ENCODE measurements at regions not wholly inside any gene's neighbourhood (a gene's known extent, or its start where the extent isn't known, plus 50 kb on each side); places are given as distances from the start of the nearest gene placed in this dataset.

DNA sequence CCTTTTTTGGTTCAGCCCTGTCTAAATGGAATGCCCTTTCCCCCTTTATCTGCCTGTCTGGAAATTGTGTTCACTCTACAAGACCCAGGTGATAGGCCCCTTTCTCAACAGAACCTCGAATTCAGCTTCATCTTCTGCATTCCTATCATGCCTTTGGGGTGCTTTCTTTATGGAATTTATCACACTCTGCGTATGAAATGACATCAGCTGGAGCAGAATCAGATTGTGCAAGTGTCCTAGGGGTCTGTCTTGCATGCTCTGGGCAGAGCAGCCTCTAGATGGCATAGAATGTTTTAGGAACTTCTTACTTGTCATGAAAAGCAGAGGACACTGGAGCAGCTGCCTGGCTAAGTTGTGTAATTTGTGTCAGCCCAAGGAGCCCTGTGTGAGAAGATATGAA is 84.9 kb downstream of the ISL1 start:
- Histone ChIP-seq H3K9me2 (no peaks in the 10 kb centered on the region), H3K36me3 (replicated peaks in 1 of 2; ENCODE audit: control insufficient read depth in 1 of 2, insufficient read depth in 2 of 2, low read length in 1 of 2) (no peaks in the 10 kb centered on the region), H3K4me2 (no peak overlapping the region), H3K4me1 (ENCODE audit: control insufficient read depth in 1 of 2, insufficient read depth in 2 of 2, low read depth in 1 of 2, low read length in 1 of 2) (peaks cover 0 to 48% of the 10 kb centered on the region in 2 experiments; a peak in 2 of 4 replicates), H3K79me2 (ENCODE audit: insufficient read depth) (no peaks in the 10 kb centered on the region), H3K4me3 (ENCODE audit: low read depth in 2 of 2, low read length in 1 of 2) (peak overlapping the region in 1 of 2 experiments; percentile 41; a peak in 1 of 4 replicates), H3F3A (replicated peaks; ENCODE audit: insufficient read depth) (peaks cover 23% of the 10 kb centered on the region), H2AFZ (ENCODE audit: low read depth) (peak overlapping the region; percentile 24; the same call in 1 of the 2 replicates), H3K9me3 (no peaks in the 10 kb centered on the region), H3K27me3 (ENCODE audit: insufficient read depth) (no peaks in the 10 kb centered on the region), H3K9ac (no peak overlapping the region), H3K27ac (ENCODE audit: low read depth in 2 of 2, low read length in 1 of 2) (peak overlapping the region in 1 of 2 experiments; percentile 99; a peak in 2 of 4 replicates), H4K20me1 (ENCODE audit: insufficient read depth) (no peaks in the 10 kb centered on the region)
- WGBS (ENCODE audit: low lambda C conversion rate), result 15% methylated on average over 2 of the region's 2 CpGs
- DNase-seq, result no peak
- POLR2A ChIA-PET, result interaction anchor here (0.9 to 3.5 kb wide), 6 partner anchors 80 to 504 kb away, joined by 3 to 22 read pairs (median 6); partner anchors contain the start of gene ISL1
- CTCF ChIA-PET, result interaction anchor here (0.7 to 2.4 kb wide), 17 partner anchors 9 to 527 kb away, joined by 3 to 14 read pairs (median 4); no protein-coding TSS in a partner anchor
- TF ChIP-seq, protein P1, sequence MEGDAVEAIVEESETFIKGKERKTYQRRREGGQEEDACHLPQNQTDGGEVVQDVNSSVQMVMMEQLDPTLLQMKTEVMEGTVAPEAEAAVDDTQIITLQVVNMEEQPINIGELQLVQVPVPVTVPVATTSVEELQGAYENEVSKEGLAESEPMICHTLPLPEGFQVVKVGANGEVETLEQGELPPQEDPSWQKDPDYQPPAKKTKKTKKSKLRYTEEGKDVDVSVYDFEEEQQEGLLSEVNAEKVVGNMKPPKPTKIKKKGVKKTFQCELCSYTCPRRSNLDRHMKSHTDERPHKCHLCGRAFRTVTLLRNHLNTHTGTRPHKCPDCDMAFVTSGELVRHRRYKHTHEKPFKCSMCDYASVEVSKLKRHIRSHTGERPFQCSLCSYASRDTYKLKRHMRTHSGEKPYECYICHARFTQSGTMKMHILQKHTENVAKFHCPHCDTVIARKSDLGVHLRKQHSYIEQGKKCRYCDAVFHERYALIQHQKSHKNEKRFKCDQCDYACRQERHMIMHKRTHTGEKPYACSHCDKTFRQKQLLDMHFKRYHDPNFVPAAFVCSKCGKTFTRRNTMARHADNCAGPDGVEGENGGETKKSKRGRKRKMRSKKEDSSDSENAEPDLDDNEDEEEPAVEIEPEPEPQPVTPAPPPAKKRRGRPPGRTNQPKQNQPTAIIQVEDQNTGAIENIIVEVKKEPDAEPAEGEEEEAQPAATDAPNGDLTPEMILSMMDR (IDR thresholded peaks at IDR 0.05), result peak; percentile 49
- TF ChIP-seq SIN3A (IDR thresholded peaks at IDR 0.05; ENCODE audit: borderline replicate concordance, low read depth, low read length) (no peak), FOXJ3 (CRISPR knock-in tag; IDR thresholded peaks at IDR 0.05) (no peak), FOXM1 (IDR thresholded peaks at IDR 0.05; ENCODE audit: low read depth) (no peak), ELF1 (IDR thresholded peaks at IDR 0.05) (no peak), RXRA (IDR thresholded peaks at IDR 0.05; ENCODE audit: borderline replicate concordance, low read depth) (no peak), NRF1 (IDR thresholded peaks at IDR 0.05; ENCODE audit: low read depth, low read length) (no peak), TEAD4 (IDR thresholded peaks at IDR 0.05; ENCODE audit: borderline replicate concordance, insufficient read depth) (no peak), EZH2phosphoT487 (IDR thresholded peaks at IDR 0.05; ENCODE audit: borderline replicate concordance, low read depth) (no peak), FOSL2 (IDR thresholded peaks at IDR 0.05; ENCODE audit: borderline replicate concordance, low read depth) (no peak), RAD21 (IDR thresholded peaks at IDR 0.05; ENCODE audit: low read length) (peak; percentile 79), TCF12 (IDR thresholded peaks at IDR 0.05) (no peak), NFIC (IDR thresholded peaks at IDR 0.05; ENCODE audit: borderline replicate concordance) (no peak), POLR2AphosphoS5 (IDR thresholded peaks at IDR 0.05; ENCODE audit: low read depth, low read length) (no peak), EP300 (IDR thresholded peaks at IDR 0.05; ENCODE audit: borderline replicate concordance in 1 of 2, low read depth in 1 of 2, low read length in 1 of 2) (peak in 1 of 2 experiments; percentile 13; a peak in 1 of 4 replicates), RCOR1 (IDR thresholded peaks at IDR 0.05; ENCODE audit: low read length) (peak; percentile 75), MAX (IDR thresholded peaks at IDR 0.05; ENCODE audit: low read depth) (0 out of 2 replicates have a peak, but pooled peaks have one; percentile 20), SMC3 (IDR thresholded peaks at IDR 0.05; ENCODE audit: low read depth, low read length) (peak; percentile 58), GABPA (IDR thresholded peaks at IDR 0.05; ENCODE audit: low read depth) (no peak), REST (IDR thresholded peaks at IDR 0.05; ENCODE audit: low read depth, low read length) (no peak), YY1 (IDR thresholded peaks at IDR 0.05; ENCODE audit: low read depth) (no peak), MXI1 (IDR thresholded peaks at IDR 0.05; ENCODE audit: low read depth, low read length) (peak; percentile 37; the same call in 1 of the 2 replicates)
- TF ChIP-seq, protein P2, sequence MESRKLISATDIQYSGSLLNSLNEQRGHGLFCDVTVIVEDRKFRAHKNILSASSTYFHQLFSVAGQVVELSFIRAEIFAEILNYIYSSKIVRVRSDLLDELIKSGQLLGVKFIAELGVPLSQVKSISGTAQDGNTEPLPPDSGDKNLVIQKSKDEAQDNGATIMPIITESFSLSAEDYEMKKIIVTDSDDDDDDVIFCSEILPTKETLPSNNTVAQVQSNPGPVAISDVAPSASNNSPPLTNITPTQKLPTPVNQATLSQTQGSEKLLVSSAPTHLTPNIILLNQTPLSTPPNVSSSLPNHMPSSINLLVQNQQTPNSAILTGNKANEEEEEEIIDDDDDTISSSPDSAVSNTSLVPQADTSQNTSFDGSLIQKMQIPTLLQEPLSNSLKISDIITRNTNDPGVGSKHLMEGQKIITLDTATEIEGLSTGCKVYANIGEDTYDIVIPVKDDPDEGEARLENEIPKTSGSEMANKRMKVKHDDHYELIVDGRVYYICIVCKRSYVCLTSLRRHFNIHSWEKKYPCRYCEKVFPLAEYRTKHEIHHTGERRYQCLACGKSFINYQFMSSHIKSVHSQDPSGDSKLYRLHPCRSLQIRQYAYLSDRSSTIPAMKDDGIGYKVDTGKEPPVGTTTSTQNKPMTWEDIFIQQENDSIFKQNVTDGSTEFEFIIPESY (IDR thresholded peaks at IDR 0.05; ENCODE audit: borderline replicate concordance, low read depth), result no peak
- TF ChIP-seq, protein P3, sequence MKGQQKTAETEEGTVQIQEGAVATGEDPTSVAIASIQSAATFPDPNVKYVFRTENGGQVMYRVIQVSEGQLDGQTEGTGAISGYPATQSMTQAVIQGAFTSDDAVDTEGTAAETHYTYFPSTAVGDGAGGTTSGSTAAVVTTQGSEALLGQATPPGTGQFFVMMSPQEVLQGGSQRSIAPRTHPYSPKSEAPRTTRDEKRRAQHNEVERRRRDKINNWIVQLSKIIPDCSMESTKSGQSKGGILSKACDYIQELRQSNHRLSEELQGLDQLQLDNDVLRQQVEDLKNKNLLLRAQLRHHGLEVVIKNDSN (IDR thresholded peaks at IDR 0.05; ENCODE audit: borderline replicate concordance, low read depth), result no peak
- TF ChIP-seq, protein P4, sequence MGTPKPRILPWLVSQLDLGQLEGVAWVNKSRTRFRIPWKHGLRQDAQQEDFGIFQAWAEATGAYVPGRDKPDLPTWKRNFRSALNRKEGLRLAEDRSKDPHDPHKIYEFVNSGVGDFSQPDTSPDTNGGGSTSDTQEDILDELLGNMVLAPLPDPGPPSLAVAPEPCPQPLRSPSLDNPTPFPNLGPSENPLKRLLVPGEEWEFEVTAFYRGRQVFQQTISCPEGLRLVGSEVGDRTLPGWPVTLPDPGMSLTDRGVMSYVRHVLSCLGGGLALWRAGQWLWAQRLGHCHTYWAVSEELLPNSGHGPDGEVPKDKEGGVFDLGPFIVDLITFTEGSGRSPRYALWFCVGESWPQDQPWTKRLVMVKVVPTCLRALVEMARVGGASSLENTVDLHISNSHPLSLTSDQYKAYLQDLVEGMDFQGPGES (IDR thresholded peaks at IDR 0.05; ENCODE audit: low read depth, low read length), result no peak

All from SK-N-SH (cell line).